Stomach (tissue), 4 donors: ENCODE measurements at regions not wholly inside any gene's neighbourhood (a gene's known extent, or its start where the extent isn't known, plus 50 kb on each side); places are given as distances from the start of the nearest gene placed in this dataset.

ENCODE experiments used
- EP300 ChIP-seq: sonication (generic); formaldehyde crosslinking; IDR thresholded peaks from one replicate; pipeline ENCODE4 v1.6.1; 2017; ENCODE audit warnings: antibody characterized with exemption
- POLR2A ChIP-seq, 4 donors: fragments of 450-650 bp; IDR thresholded peaks; one replicate each; pipeline ENCODE4 v1.6.1; 2016; ENCODE audit warnings: antibody characterized with exemption in 4 of 4, control low read depth in 2 of 4, mild to moderate bottlenecking in 1 of 4, moderate library complexity in 1 of 4
- POLR2AphosphoS5 ChIP-seq, 3 donors: sonication (generic); formaldehyde crosslinking; IDR thresholded peaks; one replicate each; pipeline ENCODE4 v1.6.1; 2016; ENCODE audit warnings: antibody characterized with exemption in 3 of 3
- TF ChIP-seq, protein P1 (sequence below), 7 experiments: fragments of 450-650 bp in 4 of 7; fragments of 200-600 bp in 3 of 7; sonication (generic) in 3 of 7; IDR thresholded peaks; one replicate each; pipeline ENCODE4 v1.5.1; 2016 to 2019; ENCODE audit warnings: antibody characterized with exemption in 7 of 7, control low read depth in 2 of 7, mild to moderate bottlenecking in 1 of 7

DNA sequence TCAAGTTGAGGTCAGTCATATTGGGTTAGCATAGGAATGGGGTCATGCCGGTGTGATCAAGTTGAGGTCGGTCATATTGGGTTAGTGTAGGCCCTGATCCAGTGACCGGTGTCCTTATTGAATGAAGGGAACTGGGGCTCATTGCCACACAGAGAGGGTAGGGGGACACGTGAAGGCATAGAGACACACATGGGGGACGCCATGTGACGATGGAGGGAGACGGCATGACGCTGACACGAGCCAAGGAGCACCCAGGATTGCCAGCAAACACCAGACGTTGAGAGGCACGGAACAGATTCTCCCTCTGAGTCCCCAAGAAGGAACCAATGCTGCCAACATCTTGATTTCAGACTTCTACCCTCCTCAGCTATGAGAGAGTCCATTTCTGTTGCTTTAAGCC lies 136.9 kb upstream of the ZBTB40 start:
- TF ChIP-seq POLR2AphosphoS5 (IDR thresholded peaks at IDR 0.05): no peak
- TF ChIP-seq, protein P1, sequence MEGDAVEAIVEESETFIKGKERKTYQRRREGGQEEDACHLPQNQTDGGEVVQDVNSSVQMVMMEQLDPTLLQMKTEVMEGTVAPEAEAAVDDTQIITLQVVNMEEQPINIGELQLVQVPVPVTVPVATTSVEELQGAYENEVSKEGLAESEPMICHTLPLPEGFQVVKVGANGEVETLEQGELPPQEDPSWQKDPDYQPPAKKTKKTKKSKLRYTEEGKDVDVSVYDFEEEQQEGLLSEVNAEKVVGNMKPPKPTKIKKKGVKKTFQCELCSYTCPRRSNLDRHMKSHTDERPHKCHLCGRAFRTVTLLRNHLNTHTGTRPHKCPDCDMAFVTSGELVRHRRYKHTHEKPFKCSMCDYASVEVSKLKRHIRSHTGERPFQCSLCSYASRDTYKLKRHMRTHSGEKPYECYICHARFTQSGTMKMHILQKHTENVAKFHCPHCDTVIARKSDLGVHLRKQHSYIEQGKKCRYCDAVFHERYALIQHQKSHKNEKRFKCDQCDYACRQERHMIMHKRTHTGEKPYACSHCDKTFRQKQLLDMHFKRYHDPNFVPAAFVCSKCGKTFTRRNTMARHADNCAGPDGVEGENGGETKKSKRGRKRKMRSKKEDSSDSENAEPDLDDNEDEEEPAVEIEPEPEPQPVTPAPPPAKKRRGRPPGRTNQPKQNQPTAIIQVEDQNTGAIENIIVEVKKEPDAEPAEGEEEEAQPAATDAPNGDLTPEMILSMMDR (IDR thresholded peaks at IDR 0.05): no peak
- TF ChIP-seq POLR2A (IDR thresholded peaks at IDR 0.05): no peak
- TF ChIP-seq EP300: no peak
